Astrocyte (in vitro differentiated cells and primary cell): ENCODE measurements at regions not wholly inside any gene's neighbourhood (a gene's known extent, or its start where the extent isn't known, plus 50 kb on each side); places are given as distances from the start of the nearest gene placed in this dataset.

Experiments used
- DNase-seq: peaks from one replicate; pipeline ENCODE4 v3.0.0-alpha.2; 2010; ENCODE audit warnings: low read depth
- FAIRE-seq: peaks from 2 replicates; lab custom pipeline; 2011; peaks lifted over from hg19 to GRCh38; lab: Jason Lieb, UNC
- H2AFZ ChIP-seq: 2 replicates; pipeline ENCODE4 v1.6.0; 2012; ENCODE audit warnings: low read depth, low read length, inconsistent platforms
- H3K27ac ChIP-seq: 2 replicates; pipeline ENCODE4 v1.5.1; 2011; ENCODE audit warnings: low read depth, low read length, inconsistent platforms
- H3K27me3 ChIP-seq: 2 replicates; pipeline ENCODE4 v1.6.0; 2011; ENCODE audit warnings: low read length, inconsistent platforms; ENCODE audit not compliant: insufficient read depth
- H3K36me3 ChIP-seq: 2 replicates; pipeline ENCODE4 v1.5.1; 2011; ENCODE audit warnings: low read length, inconsistent platforms; ENCODE audit not compliant: insufficient read depth
- H3K4me1 ChIP-seq: 2 replicates; pipeline ENCODE4 v1.5.1; 2011; ENCODE audit warnings: low read length, inconsistent platforms; ENCODE audit not compliant: insufficient read depth
- H3K4me2 ChIP-seq: 2 replicates; pipeline ENCODE4 v1.6.0; 2012; ENCODE audit warnings: low read length, inconsistent platforms
- H3K4me3 ChIP-seq: 2 replicates; pipeline ENCODE4 v1.5.1; 2011; ENCODE audit warnings: low read depth, mild to moderate bottlenecking, low read length, inconsistent platforms; ENCODE audit not compliant: insufficient read depth
- H3K79me2 ChIP-seq: 2 replicates; pipeline ENCODE4 v1.6.0; 2012; ENCODE audit warnings: mild to moderate bottlenecking, low read length, inconsistent platforms; ENCODE audit not compliant: insufficient read depth
- H3K9ac ChIP-seq: 2 replicates; pipeline ENCODE4 v1.6.0; 2012; ENCODE audit warnings: mild to moderate bottlenecking, low read length, inconsistent platforms
- H3K9me3 ChIP-seq: 2 replicates; pipeline ENCODE4 v1.5.1; 2012; ENCODE audit warnings: low read depth, mild to moderate bottlenecking, low read length, inconsistent platforms; ENCODE audit not compliant: insufficient read depth
- H4K20me1 ChIP-seq: 2 replicates; pipeline ENCODE4 v1.6.0; 2012; ENCODE audit warnings: low read length, inconsistent platforms; ENCODE audit not compliant: insufficient read depth
- H3K27ac Mint-ChIP-seq: one replicate; pipeline ENCODE4 v1.8.0; 2021; ENCODE audit warnings: mild to moderate bottlenecking, mixed read lengths; ENCODE audit not compliant: unreplicated experiment
- H3K27me3 Mint-ChIP-seq: one replicate; pipeline ENCODE4 v1.8.0; 2021; ENCODE audit warnings: low read depth, mixed read lengths; ENCODE audit not compliant: unreplicated experiment
- H3K36me3 Mint-ChIP-seq: one replicate; pipeline ENCODE4 v1.8.0; 2021; ENCODE audit warnings: low read depth, mixed read lengths; ENCODE audit not compliant: unreplicated experiment
- H3K4me1 Mint-ChIP-seq: one replicate; pipeline ENCODE4 v1.8.0; 2021; ENCODE audit warnings: low read depth, mixed read lengths; ENCODE audit not compliant: unreplicated experiment
- H3K4me3 Mint-ChIP-seq: one replicate; pipeline ENCODE4 v1.8.0; 2021; ENCODE audit warnings: mild to moderate bottlenecking, moderate library complexity, mixed read lengths; ENCODE audit not compliant: unreplicated experiment
- H3K9me3 Mint-ChIP-seq: one replicate; pipeline ENCODE4 v1.8.0; 2021; ENCODE audit warnings: mild to moderate bottlenecking, mixed read lengths; ENCODE audit not compliant: unreplicated experiment
- EZH2 ChIP-seq: IDR thresholded peaks from 2 replicates; pipeline ENCODE4 v1.6.1; 2012; ENCODE audit warnings: mild to moderate bottlenecking, low read length, inconsistent platforms; ENCODE audit not compliant: insufficient read depth
- TF ChIP-seq, protein P1 (sequence below): IDR thresholded peaks from 2 replicates; pipeline ENCODE4 v1.5.1; 2011; ENCODE audit warnings: low read depth, mild to moderate bottlenecking, inconsistent platforms, low read length, moderate library complexity; ENCODE audit not compliant: insufficient read depth

DNA sequence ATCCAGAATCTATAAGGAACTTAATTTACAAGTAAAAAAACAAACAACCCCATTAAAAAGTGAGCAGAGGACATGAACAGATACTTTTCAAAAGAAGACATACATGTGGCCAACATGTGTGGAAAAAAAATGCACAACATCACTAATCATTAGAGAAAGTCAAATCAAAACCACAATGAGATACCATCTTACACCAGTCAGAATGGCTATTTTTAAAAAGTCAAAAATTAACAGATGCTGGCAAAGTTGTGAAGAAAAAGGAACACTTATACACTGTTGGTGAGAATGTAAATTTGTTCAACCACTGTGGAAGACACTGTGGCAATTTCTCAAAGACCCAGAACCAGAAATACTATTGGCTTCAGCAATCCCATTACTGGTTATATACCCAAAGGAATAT, 830.0 kb upstream of the ALCAM start:
- Histone ChIP-seq H3K36me3 (no peaks in the 10 kb centered on the region), H3K27ac (no peak overlapping the region), H3K4me3 (no peak overlapping the region), H3K9ac (no peak overlapping the region), H3K4me2 (no peak overlapping the region), H2AFZ (no peak overlapping the region), H3K79me2 (no peaks in the 10 kb centered on the region), H3K27me3 (no peaks in the 10 kb centered on the region), H4K20me1 (no peaks in the 10 kb centered on the region), H3K9me3 (no peaks in the 10 kb centered on the region), H3K4me1 (no peaks in the 10 kb centered on the region)
- TF ChIP-seq, protein P1, sequence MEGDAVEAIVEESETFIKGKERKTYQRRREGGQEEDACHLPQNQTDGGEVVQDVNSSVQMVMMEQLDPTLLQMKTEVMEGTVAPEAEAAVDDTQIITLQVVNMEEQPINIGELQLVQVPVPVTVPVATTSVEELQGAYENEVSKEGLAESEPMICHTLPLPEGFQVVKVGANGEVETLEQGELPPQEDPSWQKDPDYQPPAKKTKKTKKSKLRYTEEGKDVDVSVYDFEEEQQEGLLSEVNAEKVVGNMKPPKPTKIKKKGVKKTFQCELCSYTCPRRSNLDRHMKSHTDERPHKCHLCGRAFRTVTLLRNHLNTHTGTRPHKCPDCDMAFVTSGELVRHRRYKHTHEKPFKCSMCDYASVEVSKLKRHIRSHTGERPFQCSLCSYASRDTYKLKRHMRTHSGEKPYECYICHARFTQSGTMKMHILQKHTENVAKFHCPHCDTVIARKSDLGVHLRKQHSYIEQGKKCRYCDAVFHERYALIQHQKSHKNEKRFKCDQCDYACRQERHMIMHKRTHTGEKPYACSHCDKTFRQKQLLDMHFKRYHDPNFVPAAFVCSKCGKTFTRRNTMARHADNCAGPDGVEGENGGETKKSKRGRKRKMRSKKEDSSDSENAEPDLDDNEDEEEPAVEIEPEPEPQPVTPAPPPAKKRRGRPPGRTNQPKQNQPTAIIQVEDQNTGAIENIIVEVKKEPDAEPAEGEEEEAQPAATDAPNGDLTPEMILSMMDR = no peak
- no peak for TF ChIP-seq EZH2
- H3K4me1 Mint-ChIP-seq = no peaks in the 10 kb centered on the region
- no peak for DNase-seq
- no peaks in the 10 kb centered on the region for H3K36me3 Mint-ChIP-seq
- H3K27me3 Mint-ChIP-seq = no peaks in the 10 kb centered on the region
- no peak for FAIRE-seq
- no peak overlapping the region for H3K4me3 Mint-ChIP-seq
- peaks cover 4% of the 10 kb centered on the region for H3K9me3 Mint-ChIP-seq
- H3K27ac Mint-ChIP-seq = no peak overlapping the region

DNA sequence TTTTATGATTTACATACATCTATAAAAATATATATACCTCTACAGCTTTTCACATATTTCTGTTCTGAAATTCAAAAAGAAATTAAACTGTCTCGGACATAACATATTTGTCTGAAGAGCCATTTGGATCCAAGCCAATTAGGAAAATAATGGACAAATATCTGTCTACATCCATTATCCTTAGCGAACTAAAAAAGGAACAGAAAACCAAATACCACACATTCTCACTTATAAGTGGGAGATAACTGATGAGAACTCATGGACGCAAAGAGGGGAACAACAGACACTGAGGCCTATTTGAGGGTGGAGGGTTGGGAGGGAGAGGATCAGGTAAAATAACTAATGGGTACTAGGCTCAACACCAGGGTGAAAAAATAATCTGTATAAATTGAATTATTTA, 829.4 kb upstream of the ALCAM start:
- no peak for FAIRE-seq
- H3K9me3 Mint-ChIP-seq = peaks cover 4% of the 10 kb centered on the region
- H3K4me2 ChIP-seq = no peak overlapping the region
- H3K27me3 ChIP-seq = no peaks in the 10 kb centered on the region
- no peak overlapping the region for H3K27ac ChIP-seq
- no peak overlapping the region for H3K27ac Mint-ChIP-seq
- H3K36me3 ChIP-seq = no peaks in the 10 kb centered on the region
- no peaks in the 10 kb centered on the region for H3K27me3 Mint-ChIP-seq
- no peaks in the 10 kb centered on the region for H3K79me2 ChIP-seq
- H3K4me3 Mint-ChIP-seq = no peak overlapping the region
- no peaks in the 10 kb centered on the region for H3K4me1 Mint-ChIP-seq
- no peaks in the 10 kb centered on the region for H3K9me3 ChIP-seq
- no peaks in the 10 kb centered on the region for H3K36me3 Mint-ChIP-seq
- DNase-seq = no peak
- H3K9ac ChIP-seq = no peak overlapping the region
- H2AFZ ChIP-seq = no peak overlapping the region
- H3K4me3 ChIP-seq = no peak overlapping the region
- no peaks in the 10 kb centered on the region for H4K20me1 ChIP-seq
- no peaks in the 10 kb centered on the region for H3K4me1 ChIP-seq
- TF ChIP-seq, protein P1 = no peak
- TF ChIP-seq EZH2 = no peak

DNA sequence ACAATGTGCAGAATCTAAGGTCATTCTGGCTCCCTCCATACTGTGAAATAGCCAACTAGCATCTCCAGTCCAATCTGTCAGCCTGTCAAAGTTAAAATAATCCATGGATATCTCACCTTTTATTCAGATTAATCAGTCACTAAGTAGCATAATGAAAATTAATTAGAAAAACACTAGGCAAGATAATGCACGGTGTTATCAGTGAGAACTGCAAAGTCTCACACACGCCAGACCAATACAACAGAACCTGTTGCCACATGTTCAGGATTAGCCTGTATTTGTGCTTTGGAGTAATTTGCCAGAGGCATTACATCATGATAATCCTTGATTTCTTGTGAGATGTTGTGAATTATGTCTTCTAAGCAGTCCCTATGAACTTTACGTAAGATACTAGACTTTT, 820.4 kb upstream of the ALCAM start:
- H2AFZ ChIP-seq = no peak overlapping the region
- FAIRE-seq = no peak

More for the DNA sequence above, 820.4 kb upstream of the ALCAM start:
- Histone ChIP-seq H3K4me1 (no peaks in the 10 kb centered on the region), H3K9ac (no peak overlapping the region), H4K20me1 (no peaks in the 10 kb centered on the region), H3K4me2 (no peak overlapping the region), H3K27me3 (no peaks in the 10 kb centered on the region), H3K9me3 (no peaks in the 10 kb centered on the region), H3K4me3 (no peak overlapping the region), H3K79me2 (no peaks in the 10 kb centered on the region), H3K27ac (no peak overlapping the region), H3K36me3 (no peaks in the 10 kb centered on the region)
- H3K36me3 Mint-ChIP-seq = no peaks in the 10 kb centered on the region
- H3K27ac Mint-ChIP-seq = no peak overlapping the region
- H3K4me3 Mint-ChIP-seq = no peak overlapping the region
- DNase-seq = no peak
- TF ChIP-seq EZH2 = no peak
- no peaks in the 10 kb centered on the region for H3K9me3 Mint-ChIP-seq
- H3K27me3 Mint-ChIP-seq = no peaks in the 10 kb centered on the region
- no peaks in the 10 kb centered on the region for H3K4me1 Mint-ChIP-seq
